ENCODE measurements at regions not wholly inside any gene's neighbourhood (a gene's known extent, or its start where the extent isn't known, plus 50 kb on each side); places are given as distances from the start of the nearest gene placed in this dataset.

GRCh38 chr5:119961993-119962392 is 332.6 kb downstream of the FAM170A start:
- Histone ChIP-seq H3K9me3 (ENCODE audit: control insufficient read depth, insufficient read depth, low read depth, low read length) (no peaks in the 10 kb centered on the region), H3K4me3 (ENCODE audit: low read depth, low read length) (no peak overlapping the region), H3K27ac (ENCODE audit: extremely low read depth, low read depth, low read length) (no peak overlapping the region), H3K4me1 (ENCODE audit: control insufficient read depth, insufficient read depth, low read length) (no peaks in the 10 kb centered on the region), H3K36me3 (ENCODE audit: control insufficient read depth in 2 of 2, insufficient read depth in 1 of 2, low read length in 2 of 2) (no peaks in the 10 kb centered on the region)
- ChIA-PET CTCF (no interaction called here), POLR2A (no interaction called here)
- TF ChIP-seq IKZF3 (tag by site-specific recombination; IDR thresholded peaks at IDR 0.05) (no peak), PBX3 (CRISPR knock-in tag; IDR thresholded peaks at IDR 0.05) (no peak), KLF16 (tag by site-specific recombination; IDR thresholded peaks at IDR 0.05) (no peak), ZNF335 (tag by site-specific recombination; conservative IDR thresholded peaks at IDR 0.05) (no peak), ZSCAN5A (tag by site-specific recombination; IDR thresholded peaks at IDR 0.05) (no peak), ZNF174 (tag by site-specific recombination; IDR thresholded peaks at IDR 0.05) (no peak), ZNF792 (tag by site-specific recombination; IDR thresholded peaks at IDR 0.05) (no peak), ZFHX2 (tag by site-specific recombination; conservative IDR thresholded peaks at IDR 0.05) (no peak), ZNF248 (tag by site-specific recombination; IDR thresholded peaks at IDR 0.05) (no peak), REPIN1 (tag by site-specific recombination; IDR thresholded peaks at IDR 0.05; ENCODE audit: low read depth) (no peak), ZNF416 (tag by site-specific recombination; IDR thresholded peaks at IDR 0.05) (no peak), ELK4 (IDR thresholded peaks at IDR 0.05; ENCODE audit: borderline replicate concordance, low read depth, low read length) (no peak), ZNF350 (tag by site-specific recombination; IDR thresholded peaks at IDR 0.05) (no peak)

GRCh38 chr5:119966028-119966427 is 336.7 kb downstream of the FAM170A start:
- POLR2A ChIA-PET = no interaction called here
- Histone ChIP-seq H3K4me1 (ENCODE audit: control insufficient read depth, insufficient read depth, low read length) (no peaks in the 10 kb centered on the region), H3K36me3 (ENCODE audit: control insufficient read depth in 2 of 2, insufficient read depth in 1 of 2, low read length in 2 of 2) (no peaks in the 10 kb centered on the region), H3K27ac (ENCODE audit: extremely low read depth, low read depth, low read length) (no peak overlapping the region), H3K9me3 (ENCODE audit: control insufficient read depth, insufficient read depth, low read depth, low read length) (no peaks in the 10 kb centered on the region), H3K4me3 (ENCODE audit: low read depth, low read length) (no peak overlapping the region)
- TF ChIP-seq ZNF629 (tag by site-specific recombination; IDR thresholded peaks at IDR 0.05) (no peak), ZNF792 (tag by site-specific recombination; IDR thresholded peaks at IDR 0.05) (no peak), ZNF146 (tag by site-specific recombination; IDR thresholded peaks at IDR 0.05) (no peak), ZNF10 (tag by site-specific recombination; IDR thresholded peaks at IDR 0.05) (no peak), KLF8 (tag by site-specific recombination; IDR thresholded peaks at IDR 0.05) (no peak), ZNF223 (tag by site-specific recombination; IDR thresholded peaks at IDR 0.05) (no peak), ZBTB6 (tag by site-specific recombination; IDR thresholded peaks at IDR 0.05) (no peak), IKZF3 (tag by site-specific recombination; IDR thresholded peaks at IDR 0.05) (no peak)
- CTCF ChIA-PET = no interaction called here

GRCh38 chr5:119968690-119969089 is 339.3 kb downstream of the FAM170A start:
- POLR2A ChIA-PET = no interaction called here
- no peak overlapping the region for H3K27ac ChIP-seq (ENCODE audit: extremely low read depth, low read depth, low read length)
- no peak overlapping the region for H3K4me3 ChIP-seq (ENCODE audit: low read depth, low read length)
- no peaks in the 10 kb centered on the region for H3K36me3 ChIP-seq (ENCODE audit: control insufficient read depth in 2 of 2, insufficient read depth in 1 of 2, low read length in 2 of 2)
- CTCF ChIA-PET = no interaction called here
- no peaks in the 10 kb centered on the region for H3K9me3 ChIP-seq (ENCODE audit: control insufficient read depth, insufficient read depth, low read depth, low read length)
- no peaks in the 10 kb centered on the region for H3K4me1 ChIP-seq (ENCODE audit: control insufficient read depth, insufficient read depth, low read length)
- TF ChIP-seq ZNF658 (tag by site-specific recombination; IDR thresholded peaks at IDR 0.05) = no peak
- no peak for TF ChIP-seq TCF7L2 (IDR thresholded peaks at IDR 0.05; ENCODE audit: borderline replicate concordance, low read depth, low read length)
- no peak for TF ChIP-seq ZNF274 (IDR thresholded peaks at IDR 0.05; ENCODE audit: low read length)
- TF ChIP-seq ZNF274 (tag by site-specific recombination; IDR thresholded peaks at IDR 0.05; ENCODE audit: borderline replicate concordance) = no peak
- no peak for TF ChIP-seq ZNF654 (tag by site-specific recombination; IDR thresholded peaks at IDR 0.05; ENCODE audit: low read depth)
- no peak for TF ChIP-seq KLF8 (tag by site-specific recombination; IDR thresholded peaks at IDR 0.05)
- TF ChIP-seq TSHZ1 (tag by site-specific recombination; IDR thresholded peaks at IDR 0.05; ENCODE audit: borderline replicate concordance) = no peak
- TF ChIP-seq HOXC10 (CRISPR knock-in tag; IDR thresholded peaks at IDR 0.05) = no peak

Data from HEK293 (cell line).